ENCODE measurements at regions not wholly inside any gene's neighbourhood (a gene's known extent, or its start where the extent isn't known, plus 50 kb on each side); places are given as distances from the start of the nearest gene placed in this dataset.

- TF ChIP-seq EZH2 (IDR thresholded peaks at IDR 0.05) (no peak), POLR2AphosphoS5 (IDR thresholded peaks at IDR 0.05; ENCODE audit: borderline replicate concordance, low read depth, low read length) (no peak), FOXP2 (optimal IDR thresholded peaks at IDR 0.05; ENCODE audit: control extremely low read depth, extremely low read length, insufficient read depth) (no peak)
These were observed 199.4 kb upstream of the NUDT4 start for GRCh38 chr12:93178154-93178878.
